GM23338 (cell line): ENCODE measurements at regions not wholly inside any gene's neighbourhood (a gene's known extent, or its start where the extent isn't known, plus 50 kb on each side); places are given as distances from the start of the nearest gene placed in this dataset.

Experiments
- CREB1 ChIP-seq: fragments of 250-450 bp; sonication (Bioruptor Pico); IDR thresholded peaks from 2 replicates; pipeline ENCODE4 v1.5.0; 2020; ENCODE audit warnings: low read depth, mild to moderate bottlenecking, moderate library complexity
- EZH2 ChIP-seq: fragments of 200-600 bp; sonication (generic); IDR thresholded peaks from one replicate; pipeline ENCODE4 v1.8.0; 2017; ENCODE audit warnings: antibody characterized with exemption, mild to moderate bottlenecking, low read depth; ENCODE audit not compliant: unreplicated experiment
- EZH2phosphoT487 ChIP-seq: fragments of 200-600 bp; sonication (generic); IDR thresholded peaks from one replicate; pipeline ENCODE4 v1.8.1; 2018; ENCODE audit warnings: antibody characterized with exemption; ENCODE audit not compliant: unreplicated experiment
- NANOG ChIP-seq: IDR thresholded peaks from 2 replicates; pipeline ENCODE4 v1.6.1; 2016; ENCODE audit warnings: antibody characterized with exemption, borderline replicate concordance
- POLR2AphosphoS5 ChIP-seq: IDR thresholded peaks from 2 replicates; pipeline ENCODE4 v1.6.1; 2016; ENCODE audit warnings: antibody characterized with exemption, low read depth
- REST ChIP-seq: IDR thresholded peaks from one replicate; pipeline ENCODE4 v1.6.1; 2018; ENCODE audit warnings: antibody characterized with exemption; ENCODE audit not compliant: unreplicated experiment
- STAT1 ChIP-seq: IDR thresholded peaks from one replicate; pipeline ENCODE4 v1.6.1; 2016; ENCODE audit warnings: antibody characterized with exemption; ENCODE audit not compliant: unreplicated experiment
- ZNF114 ChIP-seq: fragments of 250-450 bp; sonication (Bioruptor Pico); IDR thresholded peaks from 2 replicates; pipeline ENCODE4 v1.5.0; 2020; ENCODE audit warnings: mild to moderate bottlenecking, moderate library complexity
- ZNF331 ChIP-seq: fragments of 250-450 bp; sonication (Bioruptor Pico); IDR thresholded peaks from 2 replicates; pipeline ENCODE4 v1.5.0; 2020; ENCODE audit warnings: low read depth, mild to moderate bottlenecking, moderate library complexity
- TF ChIP-seq, protein P1 (sequence below), 2 experiments: fragments of 200-600 bp in 1 of 2; sonication (generic) in 1 of 2; conservative IDR thresholded peaks; 2 replicates each; pipeline versions ENCODE4 v1.5.1 to v1.6.1; 2016 to 2017; ENCODE audit warnings: antibody characterized with exemption in 2 of 2, low read depth in 2 of 2, mild to moderate bottlenecking in 2 of 2, moderate library complexity in 1 of 2

- TF ChIP-seq REST (no peak), ZNF114 (CRISPR knock-in tag) (no peak), POLR2AphosphoS5 (no peak), ZNF331 (CRISPR knock-in tag) (no peak), EZH2phosphoT487 (no peak), STAT1 (no peak), EZH2 (no peak), CREB1 (no peak), NANOG (no peak)
- TF ChIP-seq, protein P1, sequence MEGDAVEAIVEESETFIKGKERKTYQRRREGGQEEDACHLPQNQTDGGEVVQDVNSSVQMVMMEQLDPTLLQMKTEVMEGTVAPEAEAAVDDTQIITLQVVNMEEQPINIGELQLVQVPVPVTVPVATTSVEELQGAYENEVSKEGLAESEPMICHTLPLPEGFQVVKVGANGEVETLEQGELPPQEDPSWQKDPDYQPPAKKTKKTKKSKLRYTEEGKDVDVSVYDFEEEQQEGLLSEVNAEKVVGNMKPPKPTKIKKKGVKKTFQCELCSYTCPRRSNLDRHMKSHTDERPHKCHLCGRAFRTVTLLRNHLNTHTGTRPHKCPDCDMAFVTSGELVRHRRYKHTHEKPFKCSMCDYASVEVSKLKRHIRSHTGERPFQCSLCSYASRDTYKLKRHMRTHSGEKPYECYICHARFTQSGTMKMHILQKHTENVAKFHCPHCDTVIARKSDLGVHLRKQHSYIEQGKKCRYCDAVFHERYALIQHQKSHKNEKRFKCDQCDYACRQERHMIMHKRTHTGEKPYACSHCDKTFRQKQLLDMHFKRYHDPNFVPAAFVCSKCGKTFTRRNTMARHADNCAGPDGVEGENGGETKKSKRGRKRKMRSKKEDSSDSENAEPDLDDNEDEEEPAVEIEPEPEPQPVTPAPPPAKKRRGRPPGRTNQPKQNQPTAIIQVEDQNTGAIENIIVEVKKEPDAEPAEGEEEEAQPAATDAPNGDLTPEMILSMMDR (conservative IDR thresholded peaks at IDR 0.05; ENCODE audit: low read depth in 2 of 2) = no peak
Observed at GRCh38 chr21:38651570-38651969, 153.3 kb upstream of the ERG start.
